Fibroblast of lung (primary cell): ENCODE measurements at regions not wholly inside any gene's neighbourhood (a gene's known extent, or its start where the extent isn't known, plus 50 kb on each side); places are given as distances from the start of the nearest gene placed in this dataset.
A peak's percentile ranks its signal among the peaks of the same experiment; 100 is the strongest.

Experiments used
- DNase-seq, 2 donors: peaks; one replicate each; pipeline versions ENCODE4 v3.0.0 to v3.0.0-alpha.2; 2010; ENCODE audit warnings: low read depth in 2 of 2
- H2AFZ ChIP-seq: 2 replicates; pipeline ENCODE4 v1.5.1; 2012; ENCODE audit warnings: low read length, control low read depth, inconsistent platforms
- H3K27ac ChIP-seq: 2 replicates; pipeline ENCODE4 v1.5.1; 2011; ENCODE audit warnings: low read length, control low read depth; ENCODE audit not compliant: insufficient read depth
- H3K27me3 ChIP-seq: 2 replicates; pipeline ENCODE4 v1.5.1; 2011; ENCODE audit warnings: mild to moderate bottlenecking, low read length; ENCODE audit not compliant: control insufficient read depth, insufficient read depth
- H3K36me3 ChIP-seq: 2 replicates; pipeline ENCODE4 v1.5.1; 2011; ENCODE audit warnings: low read length; ENCODE audit not compliant: control insufficient read depth, insufficient read depth
- H3K4me1 ChIP-seq: 2 replicates; pipeline ENCODE4 v1.5.1; 2011; ENCODE audit warnings: low read length; ENCODE audit not compliant: control insufficient read depth, insufficient read depth; ENCODE audit errors: extremely low read depth
- H3K4me2 ChIP-seq: 2 replicates; pipeline ENCODE4 v1.5.1; 2011; ENCODE audit warnings: low read length, control low read depth; ENCODE audit not compliant: insufficient read depth; ENCODE audit errors: extremely low read depth
- H3K4me3 ChIP-seq, 4 experiments: fragments of 200-600 bp in 1 of 4; sonication (generic) in 1 of 4; replicated peaks in 1 of 4; 2 replicates each; pipeline ENCODE4 v1.5.1; 2011 to 2016; ENCODE audit warnings: low read length in 4 of 4, low read depth in 3 of 4, mild to moderate bottlenecking in 3 of 4, control low read depth in 2 of 4, inconsistent platforms in 1 of 4, mixed read lengths in 1 of 4; ENCODE audit not compliant: insufficient read depth in 1 of 4; ENCODE audit errors: control extremely low read depth in 1 of 4
- H3K79me2 ChIP-seq: 2 replicates; pipeline ENCODE4 v1.5.1; 2012; ENCODE audit warnings: mild to moderate bottlenecking, low read length, inconsistent platforms; ENCODE audit not compliant: control insufficient read depth, insufficient read depth
- H3K9ac ChIP-seq: 2 replicates; pipeline ENCODE4 v1.5.1; 2011; ENCODE audit warnings: mild to moderate bottlenecking, low read length, control low read depth; ENCODE audit not compliant: insufficient read depth
- H3K9me3 ChIP-seq: 2 replicates; pipeline ENCODE4 v1.5.1; 2012; ENCODE audit warnings: low read depth, low read length; ENCODE audit not compliant: control insufficient read depth, insufficient read depth
- H4K20me1 ChIP-seq: 2 replicates; pipeline ENCODE4 v1.5.1; 2011; ENCODE audit warnings: low read length; ENCODE audit not compliant: control insufficient read depth, insufficient read depth; ENCODE audit errors: extremely low read depth
- CTCF ChIP-seq, 2 donors: IDR thresholded peaks in 1 of 2; conservative IDR thresholded peaks in 1 of 2; 1 replicate in 1 of 2; 2 replicates in 1 of 2; pipeline ENCODE4 v1.5.1; 2011 to 2012; ENCODE audit warnings: low read length in 2 of 2, control low read depth in 1 of 2, inconsistent platforms in 1 of 2, low read depth in 1 of 2, mild to moderate bottlenecking in 1 of 2
- EZH2 ChIP-seq: IDR thresholded peaks from 2 replicates; pipeline ENCODE4 v1.5.1; 2012; ENCODE audit warnings: low read length, control low read depth, mild to moderate bottlenecking; ENCODE audit errors: missing control alignments

GRCh38 chr7:46224363-46224762, 303.3 kb upstream of the IGFBP3 start:
- no peaks in the 10 kb centered on the region for H4K20me1 ChIP-seq
- no peak overlapping the region for H3K4me2 ChIP-seq
- H3K4me3 ChIP-seq: no peak overlapping the region
- TF ChIP-seq CTCF (conservative IDR thresholded peaks at IDR 0.05 in 1 of 2, IDR thresholded peaks at IDR 0.05 in 1 of 2; ENCODE audit: low read depth in 1 of 2, low read length in 2 of 2): no peak
- TF ChIP-seq EZH2: no peak
- no peaks in the 10 kb centered on the region for H3K79me2 ChIP-seq
- DNase-seq: no peak
- no peak overlapping the region for H2AFZ ChIP-seq
- no peak overlapping the region for H3K9ac ChIP-seq
- peaks cover 4% of the 10 kb centered on the region for H3K4me1 ChIP-seq
- H3K36me3 ChIP-seq: no peaks in the 10 kb centered on the region
- no peaks in the 10 kb centered on the region for H3K9me3 ChIP-seq
- peaks cover 4% of the 10 kb centered on the region for H3K27me3 ChIP-seq
- no peak overlapping the region for H3K27ac ChIP-seq

- H3K9ac ChIP-seq: no peak overlapping the region
- H3K4me3 ChIP-seq: no peak overlapping the region
- no peaks in the 10 kb centered on the region for H3K4me1 ChIP-seq
- no peaks in the 10 kb centered on the region for H3K36me3 ChIP-seq
- no peaks in the 10 kb centered on the region for H4K20me1 ChIP-seq
- H3K9me3 ChIP-seq: no peaks in the 10 kb centered on the region
- DNase-seq: peak in 1 of 2 donors; percentile 51
- no peak overlapping the region for H3K4me2 ChIP-seq
- no peak overlapping the region for H3K27ac ChIP-seq
- no peaks in the 10 kb centered on the region for H3K79me2 ChIP-seq
- H3K27me3 ChIP-seq: peaks cover 4% of the 10 kb centered on the region
- TF ChIP-seq EZH2 (no peak), CTCF (conservative IDR thresholded peaks at IDR 0.05 in 1 of 2, IDR thresholded peaks at IDR 0.05 in 1 of 2; ENCODE audit: low read depth in 1 of 2, low read length in 2 of 2) (no peak)
- H2AFZ ChIP-seq: no peak overlapping the region
Observed at GRCh38 chr7:46220066-46220630, 299.1 kb upstream of the IGFBP3 start.

GRCh38 chr7:46218461-46219200, 297.6 kb upstream of the IGFBP3 start:
- TF ChIP-seq EZH2 (no peak), CTCF (conservative IDR thresholded peaks at IDR 0.05 in 1 of 2, IDR thresholded peaks at IDR 0.05 in 1 of 2; ENCODE audit: low read depth in 1 of 2, low read length in 2 of 2) (no peak)
- no peak for DNase-seq
- H3K9ac ChIP-seq: no peak overlapping the region
- H3K36me3 ChIP-seq: no peaks in the 10 kb centered on the region
- no peak overlapping the region for H3K4me2 ChIP-seq
- H3K79me2 ChIP-seq: no peaks in the 10 kb centered on the region
- H4K20me1 ChIP-seq: no peaks in the 10 kb centered on the region
- no peak overlapping the region for H3K27ac ChIP-seq
- no peaks in the 10 kb centered on the region for H3K9me3 ChIP-seq
- no peak overlapping the region for H2AFZ ChIP-seq
- no peak overlapping the region for H3K4me3 ChIP-seq
- no peaks in the 10 kb centered on the region for H3K27me3 ChIP-seq
- no peaks in the 10 kb centered on the region for H3K4me1 ChIP-seq
